ENCODE measurements at regions not wholly inside any gene's neighbourhood (a gene's known extent, or its start where the extent isn't known, plus 50 kb on each side); places are given as distances from the start of the nearest gene placed in this dataset.

DNA sequence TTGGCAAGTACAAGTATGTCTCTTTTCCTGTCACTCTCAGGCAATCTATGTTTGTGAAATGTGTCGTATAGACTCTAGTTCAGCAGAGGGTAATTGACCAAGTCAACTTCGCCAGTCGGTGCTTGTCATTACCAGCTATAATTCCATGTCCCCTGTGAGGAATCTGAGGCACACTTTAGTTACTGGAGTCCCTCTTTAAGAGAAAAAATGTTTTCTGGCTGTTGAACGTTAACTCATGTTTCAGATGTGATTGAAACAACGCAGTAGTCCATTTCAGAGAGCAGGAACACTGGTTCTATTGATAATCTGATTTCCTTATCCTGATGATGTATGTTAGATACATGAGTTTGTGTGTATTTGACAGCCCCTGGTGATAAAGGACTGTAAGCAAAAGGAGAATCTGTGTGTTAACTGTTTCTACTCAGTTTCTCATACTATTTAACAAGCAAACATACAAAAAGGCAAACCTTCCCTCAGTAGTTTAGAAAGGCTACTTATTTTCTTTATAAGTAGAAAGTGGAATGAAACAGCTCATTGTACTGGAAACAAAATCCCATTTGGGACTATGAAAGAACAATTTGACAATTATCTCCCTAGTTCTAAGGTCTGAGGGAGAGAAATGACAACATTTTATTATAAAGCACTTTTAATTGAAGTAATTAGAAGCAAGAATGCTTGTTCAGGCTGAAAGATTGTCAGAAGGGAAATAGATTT is 161.1 kb upstream of the TRHDE start:
- no peak for DNase-seq (ENCODE audit: low read depth, low spot score)
- SMC1A ChIA-PET (ENCODE audit: uncharacterized antibody, unreplicated experiment) = no interaction called here
- Histone ChIP-seq H3K79me2 (ENCODE audit: control insufficient read depth, insufficient read depth, low read length) (no peaks in the 10 kb centered on the region), H3K4me3 (no peak overlapping the region), H3K27me3 (replicated peaks in 1 of 2; ENCODE audit: control insufficient read depth in 2 of 2, insufficient read depth in 2 of 2, low read length in 1 of 2) (no peaks in the 10 kb centered on the region), H3K36me3 (ENCODE audit: control insufficient read depth in 2 of 2, insufficient read depth in 2 of 2, low read length in 1 of 2) (no peaks in the 10 kb centered on the region), H3K9me3 (replicated peaks; ENCODE audit: control insufficient read depth, insufficient read depth, low read length) (no peaks in the 10 kb centered on the region), H2AFZ (ENCODE audit: control insufficient read depth, low read depth, low read length) (no peak overlapping the region), H4K20me1 (ENCODE audit: control insufficient read depth, insufficient read depth) (no peaks in the 10 kb centered on the region), H3K27ac (ENCODE audit: control insufficient read depth, insufficient read depth) (no peak overlapping the region), H3K9ac (ENCODE audit: control insufficient read depth, insufficient read depth, low read length) (no peak overlapping the region), H3K4me2 (ENCODE audit: control insufficient read depth, insufficient read depth) (no peak overlapping the region), H3K4me1 (ENCODE audit: control insufficient read depth, insufficient read depth, low read length) (no peaks in the 10 kb centered on the region)
- intact Hi-C loops (cut with micrococcal nuclease; ENCODE audit: unreplicated experiment) = no loop called here
- ATAC-seq = no peak
- CTCF ChIA-PET = no interaction called here
- RAD21 ChIA-PET (ENCODE audit: unreplicated experiment) = no interaction called here
- POLR2A ChIA-PET = no interaction called here
- TF ChIP-seq SMAD5 (IDR thresholded peaks at IDR 0.05; ENCODE audit: low read depth) (no peak), ZNF207 (IDR thresholded peaks at IDR 0.05; ENCODE audit: borderline replicate concordance) (no peak), KLF5 (IDR thresholded peaks at IDR 0.05; ENCODE audit: partially characterized antibody) (no peak), ZNF24 (IDR thresholded peaks at IDR 0.05) (no peak), SREBF1 (IDR thresholded peaks at IDR 0.05; ENCODE audit: low read length) (no peak), POLR2AphosphoS2 (IDR thresholded peaks at IDR 0.05; ENCODE audit: low read depth, low read length) (no peak), IKZF2 (IDR thresholded peaks at IDR 0.05) (no peak), SIX5 (IDR thresholded peaks at IDR 0.05; ENCODE audit: low read depth, low read length, severe bottlenecking) (no peak), NR2C1 (IDR thresholded peaks at IDR 0.05) (no peak), ETV6 (conservative IDR thresholded peaks at IDR 0.05 in 1 of 2, IDR thresholded peaks at IDR 0.05 in 1 of 2; ENCODE audit: borderline replicate concordance in 1 of 2, low read depth in 1 of 2) (no peak), YY1 (IDR thresholded peaks at IDR 0.05; ENCODE audit: low read depth, low read length) (no peak), TBL1XR1 (IDR thresholded peaks at IDR 0.05; ENCODE audit: low read depth, low read length) (no peak), CEBPB (IDR thresholded peaks at IDR 0.05; ENCODE audit: borderline replicate concordance in 1 of 2, low read depth in 2 of 2, low read length in 2 of 2) (no peak), FOS (IDR thresholded peaks at IDR 0.05; ENCODE audit: borderline replicate concordance, extremely low read depth, insufficient read length) (no peak)
- TF ChIP-seq, protein P1, sequence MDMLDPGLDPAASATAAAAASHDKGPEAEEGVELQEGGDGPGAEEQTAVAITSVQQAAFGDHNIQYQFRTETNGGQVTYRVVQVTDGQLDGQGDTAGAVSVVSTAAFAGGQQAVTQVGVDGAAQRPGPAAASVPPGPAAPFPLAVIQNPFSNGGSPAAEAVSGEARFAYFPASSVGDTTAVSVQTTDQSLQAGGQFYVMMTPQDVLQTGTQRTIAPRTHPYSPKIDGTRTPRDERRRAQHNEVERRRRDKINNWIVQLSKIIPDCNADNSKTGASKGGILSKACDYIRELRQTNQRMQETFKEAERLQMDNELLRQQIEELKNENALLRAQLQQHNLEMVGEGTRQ (IDR thresholded peaks at IDR 0.05; ENCODE audit: borderline replicate concordance, low read depth, low read length) = no peak
- TF ChIP-seq, protein P2, sequence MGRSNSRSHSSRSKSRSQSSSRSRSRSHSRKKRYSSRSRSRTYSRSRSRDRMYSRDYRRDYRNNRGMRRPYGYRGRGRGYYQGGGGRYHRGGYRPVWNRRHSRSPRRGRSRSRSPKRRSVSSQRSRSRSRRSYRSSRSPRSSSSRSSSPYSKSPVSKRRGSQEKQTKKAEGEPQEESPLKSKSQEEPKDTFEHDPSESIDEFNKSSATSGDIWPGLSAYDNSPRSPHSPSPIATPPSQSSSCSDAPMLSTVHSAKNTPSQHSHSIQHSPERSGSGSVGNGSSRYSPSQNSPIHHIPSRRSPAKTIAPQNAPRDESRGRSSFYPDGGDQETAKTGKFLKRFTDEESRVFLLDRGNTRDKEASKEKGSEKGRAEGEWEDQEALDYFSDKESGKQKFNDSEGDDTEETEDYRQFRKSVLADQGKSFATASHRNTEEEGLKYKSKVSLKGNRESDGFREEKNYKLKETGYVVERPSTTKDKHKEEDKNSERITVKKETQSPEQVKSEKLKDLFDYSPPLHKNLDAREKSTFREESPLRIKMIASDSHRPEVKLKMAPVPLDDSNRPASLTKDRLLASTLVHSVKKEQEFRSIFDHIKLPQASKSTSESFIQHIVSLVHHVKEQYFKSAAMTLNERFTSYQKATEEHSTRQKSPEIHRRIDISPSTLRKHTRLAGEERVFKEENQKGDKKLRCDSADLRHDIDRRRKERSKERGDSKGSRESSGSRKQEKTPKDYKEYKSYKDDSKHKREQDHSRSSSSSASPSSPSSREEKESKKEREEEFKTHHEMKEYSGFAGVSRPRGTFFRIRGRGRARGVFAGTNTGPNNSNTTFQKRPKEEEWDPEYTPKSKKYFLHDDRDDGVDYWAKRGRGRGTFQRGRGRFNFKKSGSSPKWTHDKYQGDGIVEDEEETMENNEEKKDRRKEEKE (IDR thresholded peaks at IDR 0.05) = no peak
- 14% methylated on average over 5 of the region's 5 CpGs for WGBS (ENCODE audit: insufficient coverage, insufficient replicate concordance, low lambda C conversion rate, missing lambda C conversion rate)
- no peak for FAIRE-seq
- in situ Hi-C loops (cut with MboI) = no loop called here
- no TSS peak for BruUV-seq (replicated peaks)

Measured in GM12878 (cell line).